OCI-LY3 (cell line): ENCODE measurements at regions not wholly inside any gene's neighbourhood (a gene's known extent, or its start where the extent isn't known, plus 50 kb on each side); places are given as distances from the start of the nearest gene placed in this dataset.
"Not testable (repeated sequence)": the region's sequence is repeated elsewhere in the genome, so short reads cannot be mapped to it uniquely, and the experiment has no call there.

Source experiments
- H2AFZ ChIP-seq: fragments of 200-600, 300-600 bp; shearing (Covaris generic); 2 replicates; pipeline ENCODE4 v1.6.0; 2014; ENCODE audit warnings: antibody characterized with exemption, low read depth, low read length
- H3K27ac ChIP-seq: fragments of 200-600, 300-600 bp; sonication (generic); 2 replicates; pipeline ENCODE4 v1.5.1; 2014; ENCODE audit warnings: mild to moderate bottlenecking, low read length, moderate library complexity, mixed read lengths
- H3K27me3 ChIP-seq: fragments of 200-600, 300-600 bp; sonication (generic); 2 replicates; pipeline ENCODE4 v1.6.1; 2014; ENCODE audit warnings: low read depth, low read length, mixed read lengths
- H3K36me3 ChIP-seq: fragments of 200-600, 300-600 bp; sonication (generic); replicated peaks from 2 replicates; pipeline ENCODE3; 2014; ENCODE audit warnings: low read depth, low read length, mixed read lengths
- H3K4me1 ChIP-seq: fragments of 300-600, 200-600 bp; sonication (generic); 2 replicates; pipeline ENCODE4 v1.6.1; 2014; ENCODE audit warnings: low read length, mixed read lengths
- H3K4me2 ChIP-seq: fragments of 200-600, 300-600 bp; sonication (generic); 2 replicates; pipeline ENCODE4 v1.6.1; 2014; ENCODE audit warnings: low read length, mixed read lengths
- H3K4me3 ChIP-seq: fragments of 300-600, 200-600 bp; sonication (generic); 2 replicates; pipeline ENCODE4 v1.5.1; 2014; ENCODE audit warnings: antibody characterized with exemption, mild to moderate bottlenecking, low read length, moderate library complexity
- H3K79me2 ChIP-seq: fragments of 300-600, 200-600 bp; shearing (Covaris generic); 2 replicates; pipeline ENCODE4 v1.6.1; 2014; ENCODE audit warnings: mild to moderate bottlenecking, low read length, mixed read lengths
- H3K9ac ChIP-seq: fragments of 300-600, 200-600 bp; shearing (Covaris generic); 2 replicates; pipeline ENCODE4 v1.6.0; 2014; ENCODE audit warnings: mild to moderate bottlenecking, low read length, moderate library complexity
- H3K9me3 ChIP-seq: fragments of 200-600, 300-600 bp; shearing (Covaris generic); 2 replicates; pipeline ENCODE4 v1.6.1; 2014; ENCODE audit warnings: low read length, mixed read lengths; ENCODE audit not compliant: insufficient read depth
- H4K20me1 ChIP-seq: fragments of 200-600, 300-600 bp; sonication (generic); 2 replicates; pipeline ENCODE4 v1.6.1; 2016; ENCODE audit warnings: low read length, mixed read lengths; ENCODE audit not compliant: insufficient read depth
- CTCF ChIP-seq: fragments of 200-600, 300-600 bp; sonication (generic); IDR thresholded peaks from 2 replicates; pipeline ENCODE4 v1.5.1; 2014; ENCODE audit warnings: antibody characterized with exemption, low read length, low read depth
- EZH2phosphoT487 ChIP-seq: fragments of 200-600 bp; shearing (Covaris generic); IDR thresholded peaks from 2 replicates; pipeline ENCODE4 v1.6.1; 2018; ENCODE audit warnings: antibody characterized with exemption, mixed run types, low read depth

GRCh38 chr2:208686665-208687064 is 280.1 kb downstream of the PTH2R start:
- Histone ChIP-seq H4K20me1 (no peaks in the 10 kb centered on the region), H3K9me3 (no peaks in the 10 kb centered on the region), H3K4me3 (no peak overlapping the region), H3K4me2 (no peak overlapping the region), H3K36me3 (no peaks in the 10 kb centered on the region), H3K27me3 (no peaks in the 10 kb centered on the region), H2AFZ (no peak overlapping the region), H3K9ac (no peak overlapping the region), H3K79me2 (no peaks in the 10 kb centered on the region), H3K4me1 (peaks cover 7% of the 10 kb centered on the region), H3K27ac (no peak overlapping the region)
- TF ChIP-seq CTCF (no peak), EZH2phosphoT487 (no peak)

GRCh38 chr2:208687720-208688119 is 281.1 kb downstream of the PTH2R start:
- not testable (repeated sequence) for H3K79me2 ChIP-seq, H3K27me3 ChIP-seq, H3K4me2 ChIP-seq, H3K36me3 ChIP-seq, H2AFZ ChIP-seq, H3K27ac ChIP-seq, H4K20me1 ChIP-seq, H3K4me3 ChIP-seq, H3K9me3 ChIP-seq, H3K4me1 ChIP-seq, H3K9ac ChIP-seq

- Histone ChIP-seq H2AFZ (no peak overlapping the region), H3K9me3 (no peaks in the 10 kb centered on the region), H3K79me2 (no peaks in the 10 kb centered on the region), H3K4me2 (no peak overlapping the region), H3K9ac (no peak overlapping the region), H4K20me1 (no peaks in the 10 kb centered on the region), H3K4me1 (no peaks in the 10 kb centered on the region), H3K27me3 (no peaks in the 10 kb centered on the region), H3K27ac (no peak overlapping the region), H3K36me3 (no peaks in the 10 kb centered on the region), H3K4me3 (no peak overlapping the region)
- TF ChIP-seq EZH2phosphoT487 (no peak), CTCF (no peak)
Observed at GRCh38 chr2:208698114-208698513, 291.5 kb downstream of the PTH2R start.

GRCh38 chr2:208708486-208708885 is 301.9 kb downstream of the PTH2R start:
- no peak overlapping the region for H3K9ac ChIP-seq
- H3K36me3 ChIP-seq = no peaks in the 10 kb centered on the region
- H3K4me2 ChIP-seq = no peak overlapping the region
- no peaks in the 10 kb centered on the region for H4K20me1 ChIP-seq
- TF ChIP-seq EZH2phosphoT487 (no peak), CTCF (no peak)
- H3K9me3 ChIP-seq = no peaks in the 10 kb centered on the region
- H3K27ac ChIP-seq = no peak overlapping the region
- peaks cover 8% of the 10 kb centered on the region for H3K4me1 ChIP-seq
- no peak overlapping the region for H3K4me3 ChIP-seq
- H3K79me2 ChIP-seq = no peaks in the 10 kb centered on the region
- no peak overlapping the region for H2AFZ ChIP-seq
- H3K27me3 ChIP-seq = no peaks in the 10 kb centered on the region

GRCh38 chr2:208711598-208711997 is 305.0 kb downstream of the PTH2R start:
- no peak overlapping the region for H3K27ac ChIP-seq
- no peak overlapping the region for H2AFZ ChIP-seq
- no peaks in the 10 kb centered on the region for H3K79me2 ChIP-seq
- no peak overlapping the region for H3K4me3 ChIP-seq
- H3K4me1 ChIP-seq = peaks cover 8% of the 10 kb centered on the region
- no peaks in the 10 kb centered on the region for H3K27me3 ChIP-seq
- no peaks in the 10 kb centered on the region for H3K9me3 ChIP-seq
- H3K9ac ChIP-seq = no peak overlapping the region
- H4K20me1 ChIP-seq = no peaks in the 10 kb centered on the region
- H3K36me3 ChIP-seq = no peaks in the 10 kb centered on the region
- no peak overlapping the region for H3K4me2 ChIP-seq
- TF ChIP-seq EZH2phosphoT487 (no peak), CTCF (no peak)
